ENCODE measurements at regions not wholly inside any gene's neighbourhood (a gene's known extent, or its start where the extent isn't known, plus 50 kb on each side); places are given as distances from the start of the nearest gene placed in this dataset.
"Not testable (repeated sequence)": the region's sequence is repeated elsewhere in the genome, so short reads cannot be mapped to it uniquely, and the experiment has no call there.

- no TSS peak for BruUV-seq (replicated peaks)
- no peak overlapping the region for H4K8ac ChIP-seq (ENCODE audit: low read depth in 2 of 2, low read length in 2 of 2)
- no peak overlapping the region for H2BK20ac ChIP-seq (ENCODE audit: low read depth, low read length)
- no peak overlapping the region for H4K5ac ChIP-seq (ENCODE audit: low read depth, low read length)
- H3K14ac ChIP-seq (replicated peaks; ENCODE audit: low read depth, low read length): no peak overlapping the region
- dilution Hi-C loops (cut with HindIII; ENCODE audit: low sequenced_read_pairs, unreplicated experiment) (no loop called here), intact Hi-C loops (cut with micrococcal nuclease) (loop anchor here (5.0 kb wide), 1 partner anchor 314 kb away; no protein-coding TSS in a partner anchor), in situ Hi-C loops (cut with MboI; ENCODE audit: low sequenced_read_pairs) (no loop called here)
- H3K56ac ChIP-seq (ENCODE audit: extremely low read depth, insufficient read depth, low read length): no peak overlapping the region
- no peak overlapping the region for H3K4ac ChIP-seq (ENCODE audit: low read depth, low read length)
- H2AFZ ChIP-seq (replicated peaks; ENCODE audit: low read length, poor library complexity): no peak overlapping the region
- no peak overlapping the region for H2BK120ac ChIP-seq (ENCODE audit: low read depth, low read length)
- DNase-seq: no peak
- no peak for TF ChIP-seq CEBPB (IDR thresholded peaks at IDR 0.05; ENCODE audit: low read depth, low read length)
- no peak for TF ChIP-seq CTCF (conservative IDR thresholded peaks at IDR 0.05; ENCODE audit: low read depth, low read length)
- no peak for TF ChIP-seq MAFK (IDR thresholded peaks at IDR 0.05; ENCODE audit: low read depth, low read length)
- no peak for TF ChIP-seq MAZ (IDR thresholded peaks at IDR 0.05; ENCODE audit: borderline replicate concordance, low read depth, low read length)
- TF ChIP-seq POLR2A (IDR thresholded peaks at IDR 0.05; ENCODE audit: low read depth, low read length): no peak
- no peak for TF ChIP-seq RCOR1 (IDR thresholded peaks at IDR 0.05; ENCODE audit: insufficient replicate concordance, low read length)
- H3K23ac ChIP-seq (ENCODE audit: low read depth, low read length): no peak overlapping the region
- no peaks in the 10 kb centered on the region for H3K4me1 ChIP-seq (ENCODE audit: control insufficient read depth, insufficient read depth, low read length)
- no peak overlapping the region for H2AK5ac ChIP-seq (ENCODE audit: low read depth, low read length)
- H3K18ac ChIP-seq (ENCODE audit: low read depth, low read length): no peak overlapping the region
- H3K27me3 ChIP-seq (ENCODE audit: control insufficient read depth, insufficient read depth, low read length): peaks cover 3% of the 10 kb centered on the region; the same call in 1 of the 2 replicates
- no CpG with 5 or more reads among the region's 4 CpGs for WGBS, 2 experiments (ENCODE audit: extremely low coverage in 2 of 2, insufficient read length in 1 of 2)
- no peaks in the 10 kb centered on the region for H3K9me1 ChIP-seq (ENCODE audit: insufficient read depth, low read length)
- H3K27ac ChIP-seq (ENCODE audit: insufficient read depth, low read length): no peak overlapping the region
- no peak overlapping the region for H2AK9ac ChIP-seq (replicated peaks; ENCODE audit: low read depth, low read length, poor library complexity)
- H4K91ac ChIP-seq (ENCODE audit: insufficient read depth, low read depth, low read length): no peak overlapping the region
- H2BK5ac ChIP-seq (ENCODE audit: low read depth, low read length, poor library complexity, severe bottlenecking): no peak overlapping the region
- no peaks in the 10 kb centered on the region for H4K20me1 ChIP-seq (ENCODE audit: insufficient read depth, low read length)
- H3K4me3 ChIP-seq (ENCODE audit: insufficient read depth, low read depth, low read length): no peak overlapping the region
- ChIA-PET CTCF (interaction anchor here (1.0 kb wide), 1 partner anchor 470 kb away, joined by 4 read pairs; no protein-coding TSS in a partner anchor), POLR2A (ENCODE audit: unreplicated experiment) (no interaction called here)
- H2BK15ac ChIP-seq (ENCODE audit: low read depth, low read length): no peak overlapping the region
- no peaks in the 10 kb centered on the region for H3K36me3 ChIP-seq (ENCODE audit: control insufficient read depth, insufficient read depth, low read length)
- H3K9ac ChIP-seq (ENCODE audit: low read depth, low read length): no peak overlapping the region
- ATAC-seq (ENCODE audit: low read depth): no peak
- H3K79me1 ChIP-seq (ENCODE audit: low read depth in 1 of 2, low read length in 2 of 2): no peaks in the 10 kb centered on the region
- no peaks in the 10 kb centered on the region for H3K9me3 ChIP-seq (ENCODE audit: control insufficient read depth, insufficient read depth, low read length)
- H3K4me2 ChIP-seq (ENCODE audit: low read depth, low read length): no peak overlapping the region
Measured at GRCh38 chr21:31788581-31788980, 56.7 kb upstream of the SCAF4 start.

GRCh38 chr21:31787691-31788090 is 55.8 kb upstream of the SCAF4 start:
- in situ Hi-C loops (cut with MboI; ENCODE audit: low sequenced_read_pairs); H2BK120ac ChIP-seq (ENCODE audit: low read depth, low read length); H2AK5ac ChIP-seq (ENCODE audit: low read depth, low read length); H2BK20ac ChIP-seq (ENCODE audit: low read depth, low read length); H2AK9ac ChIP-seq (replicated peaks; ENCODE audit: low read depth, low read length, poor library complexity); H3K4me2 ChIP-seq (ENCODE audit: low read depth, low read length); H3K4me1 ChIP-seq (ENCODE audit: control insufficient read depth, insufficient read depth, low read length); dilution Hi-C loops (cut with HindIII; ENCODE audit: low sequenced_read_pairs, unreplicated experiment); H2AFZ ChIP-seq (replicated peaks; ENCODE audit: low read length, poor library complexity); H4K20me1 ChIP-seq (ENCODE audit: insufficient read depth, low read length); H3K4me3 ChIP-seq (ENCODE audit: insufficient read depth, low read depth, low read length); H4K91ac ChIP-seq (ENCODE audit: insufficient read depth, low read depth, low read length); H3K79me1 ChIP-seq (ENCODE audit: low read depth in 1 of 2, low read length in 2 of 2); H2BK5ac ChIP-seq (ENCODE audit: low read depth, low read length, poor library complexity, severe bottlenecking); H3K23ac ChIP-seq (ENCODE audit: low read depth, low read length); H3K4ac ChIP-seq (ENCODE audit: low read depth, low read length); H3K9ac ChIP-seq (ENCODE audit: low read depth, low read length); H3K9me1 ChIP-seq (ENCODE audit: insufficient read depth, low read length); DNase-seq; H3K9me3 ChIP-seq (ENCODE audit: control insufficient read depth, insufficient read depth, low read length); H3K18ac ChIP-seq (ENCODE audit: low read depth, low read length); H3K36me3 ChIP-seq (ENCODE audit: control insufficient read depth, insufficient read depth, low read length); ATAC-seq (ENCODE audit: low read depth); H3K56ac ChIP-seq (ENCODE audit: extremely low read depth, insufficient read depth, low read length); CTCF ChIA-PET; H4K5ac ChIP-seq (ENCODE audit: low read depth, low read length); H2BK15ac ChIP-seq (ENCODE audit: low read depth, low read length); H3K27me3 ChIP-seq (ENCODE audit: control insufficient read depth, insufficient read depth, low read length); BruUV-seq (replicated peaks); H3K14ac ChIP-seq (replicated peaks; ENCODE audit: low read depth, low read length); H3K27ac ChIP-seq (ENCODE audit: insufficient read depth, low read length); H4K8ac ChIP-seq (ENCODE audit: low read depth in 2 of 2, low read length in 2 of 2): not testable (repeated sequence)
- POLR2A ChIA-PET (ENCODE audit: unreplicated experiment): interaction anchor here (0.6 kb wide), 1 partner anchor 130 kb away, joined by 3 read pairs; no protein-coding TSS in a partner anchor
- intact Hi-C loops (cut with micrococcal nuclease): loop anchor here (2.0 to 5.0 kb wide), 2 partner anchors 79 to 315 kb away; no protein-coding TSS in a partner anchor
- WGBS, 2 experiments (ENCODE audit: extremely low coverage in 2 of 2, insufficient read length in 1 of 2): 80% methylated on average over 1 of the region's 7 CpGs; no CpG with 5 or more reads in 1 of the 2 experiments
